Bone marrow (tissue), 2 donors: ENCODE measurements at regions not wholly inside any gene's neighbourhood (a gene's known extent, or its start where the extent isn't known, plus 50 kb on each side); places are given as distances from the start of the nearest gene placed in this dataset.

ENCODE experiments used
- DNase-seq, 2 donors: peaks; one replicate each; lab custom pipeline; 2025; lab: John Stamatoyannopoulos, UW

GRCh38 chr17:15894913-15895658 lies 49.8 kb upstream of the ADORA2B start:
- no peak for DNase-seq
